ENCODE measurements at regions not wholly inside any gene's neighbourhood (a gene's known extent, or its start where the extent isn't known, plus 50 kb on each side); places are given as distances from the start of the nearest gene placed in this dataset.

DNA sequence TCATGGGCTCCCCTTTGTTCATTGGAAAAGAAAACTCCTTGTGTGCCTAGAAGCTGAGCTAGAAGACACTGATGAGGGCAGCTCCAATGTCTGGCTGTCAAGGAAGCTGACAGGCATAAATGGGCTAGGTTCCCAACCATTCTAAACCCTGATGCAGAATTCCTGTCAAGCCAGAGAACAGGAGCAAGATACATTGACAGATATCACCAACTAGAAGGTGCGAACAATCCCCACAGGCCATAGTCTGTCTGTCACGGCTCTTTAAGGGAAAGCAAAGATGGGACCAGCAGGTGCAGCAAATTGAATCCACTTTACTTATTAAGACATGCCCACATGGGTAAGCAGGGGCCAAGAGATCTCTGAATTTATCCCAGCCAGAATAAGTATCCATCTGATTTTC is 617.9 kb upstream of the POT1 start:
- no peak for TF ChIP-seq TAF1 (IDR thresholded peaks at IDR 0.05; ENCODE audit: borderline replicate concordance, low read depth, low read length)
- TF ChIP-seq POLR2AphosphoS5 (IDR thresholded peaks at IDR 0.05; ENCODE audit: low read depth, low read length): no peak
- TF ChIP-seq POLR2A (IDR thresholded peaks at IDR 0.05; ENCODE audit: low read depth, low read length): no peak
- DNase-seq (ENCODE audit: insufficient read length) (no peak), FAIRE-seq (no peak)

DNA sequence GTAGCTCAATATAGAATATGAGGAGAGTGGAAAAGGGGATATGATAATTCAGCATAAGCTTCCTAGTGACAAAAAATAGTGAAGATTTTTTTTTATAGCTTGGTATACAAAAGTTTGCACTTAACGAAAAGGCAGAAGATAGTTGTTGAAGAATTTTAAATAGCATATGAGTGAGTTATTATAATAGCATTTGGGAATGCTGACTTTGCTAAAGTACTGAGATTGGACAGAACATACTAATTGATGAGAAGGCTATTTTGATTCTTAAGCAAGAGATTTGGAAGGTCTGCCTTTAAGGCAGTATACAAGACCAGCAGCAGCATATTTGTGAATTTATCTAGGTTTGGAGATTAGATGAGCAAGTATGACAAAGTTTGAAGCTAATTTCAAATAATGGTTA is 600.9 kb upstream of the POT1 start:
- DNase-seq (ENCODE audit: insufficient read length) (no peak), FAIRE-seq (no peak)
- TF ChIP-seq TAF1 (IDR thresholded peaks at IDR 0.05; ENCODE audit: borderline replicate concordance, low read depth, low read length): no peak

DNA sequence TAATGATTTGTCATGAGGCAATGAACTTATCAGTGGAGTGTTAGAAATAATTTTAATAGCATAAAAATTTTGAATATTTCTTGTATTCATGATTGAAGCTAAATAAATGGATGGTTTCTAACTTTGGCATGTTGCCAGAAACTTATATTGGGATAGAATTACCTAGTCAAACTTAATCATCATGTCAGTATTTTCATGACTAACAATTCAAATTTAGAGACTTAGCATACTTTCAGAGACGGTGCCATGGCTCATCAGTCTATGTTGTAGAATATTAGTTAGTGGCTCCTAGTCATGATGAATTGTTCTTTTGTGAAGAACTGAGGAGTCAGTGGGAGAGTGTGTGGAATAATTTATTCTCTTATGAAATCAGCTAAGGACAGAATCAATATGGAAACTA is 599.6 kb upstream of the POT1 start:
- no peak for TF ChIP-seq POLR2AphosphoS5 (IDR thresholded peaks at IDR 0.05; ENCODE audit: low read depth, low read length)
- TF ChIP-seq POLR2A (IDR thresholded peaks at IDR 0.05; ENCODE audit: low read depth, low read length): no peak
- TF ChIP-seq TAF1 (IDR thresholded peaks at IDR 0.05; ENCODE audit: borderline replicate concordance, low read depth, low read length): no peak
- no peak for DNase-seq (ENCODE audit: insufficient read length)
- no peak for FAIRE-seq

DNA sequence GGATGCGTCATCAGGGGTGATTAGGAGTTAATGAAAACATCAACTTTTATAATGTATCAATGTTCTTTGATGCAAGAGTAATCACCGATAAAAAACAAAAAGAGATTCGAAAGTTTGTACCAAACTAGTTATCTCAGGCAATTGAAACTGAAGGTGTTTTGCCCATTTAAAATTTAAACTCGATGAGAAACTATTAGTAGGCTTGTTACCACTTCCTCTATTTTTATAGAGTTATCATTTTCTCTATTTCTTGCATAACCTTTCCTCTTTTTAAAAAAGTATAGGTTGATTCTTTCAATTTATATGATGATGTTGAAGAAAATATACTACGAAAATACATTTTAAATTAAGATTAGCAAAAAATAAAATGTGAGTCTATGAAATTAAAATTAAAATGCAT is 597.3 kb upstream of the POT1 start:
- no peak for TF ChIP-seq POLR2AphosphoS5 (IDR thresholded peaks at IDR 0.05; ENCODE audit: low read depth, low read length)
- TF ChIP-seq TAF1 (IDR thresholded peaks at IDR 0.05; ENCODE audit: borderline replicate concordance, low read depth, low read length): no peak
- no peak for TF ChIP-seq POLR2A (IDR thresholded peaks at IDR 0.05; ENCODE audit: low read depth, low read length)
- FAIRE-seq (no peak), DNase-seq (ENCODE audit: insufficient read length) (no peak)

DNA sequence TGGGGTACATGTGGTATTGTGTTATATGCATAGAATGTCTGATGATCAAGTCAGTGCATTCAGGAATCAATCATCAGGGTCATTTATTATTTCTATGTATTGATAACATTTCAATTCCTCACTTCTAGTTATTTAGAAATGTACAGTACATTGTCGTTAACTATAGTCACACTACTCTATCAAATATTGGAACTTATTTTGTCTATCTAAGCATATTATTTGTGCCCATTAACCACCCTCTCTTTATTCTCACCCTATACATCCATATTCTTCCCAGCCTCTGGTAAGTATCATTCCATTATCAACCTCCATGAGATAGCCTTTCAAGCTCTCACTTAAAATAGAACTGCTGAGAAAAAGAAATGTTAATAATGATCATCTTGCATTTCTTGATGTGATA is 596.5 kb upstream of the POT1 start:
- TF ChIP-seq POLR2A (IDR thresholded peaks at IDR 0.05; ENCODE audit: low read depth, low read length) (no peak), POLR2AphosphoS5 (IDR thresholded peaks at IDR 0.05; ENCODE audit: low read depth, low read length) (no peak), TAF1 (IDR thresholded peaks at IDR 0.05; ENCODE audit: borderline replicate concordance, low read depth, low read length) (no peak)
- DNase-seq (ENCODE audit: insufficient read length) (no peak), FAIRE-seq (no peak)

DNA sequence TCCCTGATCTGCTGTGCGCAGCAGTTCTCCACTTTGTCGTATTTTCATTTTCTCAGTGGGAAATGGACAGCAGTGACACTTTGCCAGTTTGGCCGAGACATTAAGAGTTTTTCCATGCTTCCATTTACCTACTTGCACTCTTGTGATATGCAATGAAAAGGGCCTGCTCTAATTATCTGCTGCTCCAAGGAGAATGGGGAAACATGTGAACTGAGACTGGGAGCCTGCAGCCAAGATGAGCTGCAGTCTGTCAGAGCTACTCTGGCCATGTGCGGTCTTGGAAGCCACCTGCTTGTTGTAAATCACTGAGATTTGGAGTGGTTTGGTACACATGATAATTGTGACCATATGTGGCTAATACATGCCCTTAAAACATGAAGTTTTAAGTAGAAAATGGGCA is 586.6 kb upstream of the POT1 start:
- no peak for DNase-seq (ENCODE audit: insufficient read length)
- no peak for TF ChIP-seq POLR2AphosphoS5 (IDR thresholded peaks at IDR 0.05; ENCODE audit: low read depth, low read length)
- TF ChIP-seq POLR2A (IDR thresholded peaks at IDR 0.05; ENCODE audit: low read depth, low read length): no peak
- no peak for TF ChIP-seq TAF1 (IDR thresholded peaks at IDR 0.05; ENCODE audit: borderline replicate concordance, low read depth, low read length)
- no peak for FAIRE-seq

DNA sequence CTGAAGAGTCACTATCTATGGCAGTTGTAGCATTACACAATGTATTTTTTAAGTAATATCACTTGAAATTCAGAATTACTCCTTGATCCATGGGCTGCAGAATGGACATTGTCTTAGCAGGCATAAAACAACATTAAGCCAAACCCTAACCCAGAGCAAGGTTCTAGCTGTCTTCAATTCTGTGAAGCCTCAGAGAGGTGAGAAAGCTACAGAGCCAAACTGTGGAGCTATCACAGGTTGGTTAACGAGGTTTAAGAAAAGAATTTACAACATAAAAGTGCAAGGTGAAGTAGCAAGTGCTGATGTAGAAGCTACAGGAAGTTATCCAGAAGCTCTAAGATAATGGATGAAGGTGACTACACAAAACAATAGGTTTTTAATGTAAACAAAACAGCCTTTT is 582.7 kb upstream of the POT1 start:
- TF ChIP-seq POLR2AphosphoS5 (IDR thresholded peaks at IDR 0.05; ENCODE audit: low read depth, low read length): no peak
- no peak for TF ChIP-seq TAF1 (IDR thresholded peaks at IDR 0.05; ENCODE audit: borderline replicate concordance, low read depth, low read length)
- no peak for DNase-seq (ENCODE audit: insufficient read length)
- FAIRE-seq: no peak

DNA sequence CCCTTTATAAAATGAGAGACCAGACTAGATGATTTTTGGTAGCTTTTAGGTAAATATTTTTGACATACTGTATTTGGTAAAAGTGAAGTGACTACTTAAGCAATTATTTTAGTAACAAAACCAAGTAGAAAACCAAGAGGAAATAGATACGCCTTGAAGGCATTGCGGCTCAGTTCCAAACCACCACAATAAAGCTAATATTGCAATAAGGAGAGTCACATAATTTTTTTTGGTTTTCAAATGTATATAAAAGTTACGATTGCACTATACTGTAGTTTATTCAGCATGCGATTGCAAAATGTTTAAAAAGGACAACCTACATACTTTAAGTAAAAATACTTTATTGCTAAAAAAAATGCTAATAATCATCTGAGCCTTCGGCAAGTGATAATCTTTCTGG is 581.7 kb upstream of the POT1 start:
- no peak for FAIRE-seq
- TF ChIP-seq TAF1 (IDR thresholded peaks at IDR 0.05; ENCODE audit: borderline replicate concordance, low read depth, low read length): no peak
- no peak for TF ChIP-seq POLR2A (IDR thresholded peaks at IDR 0.05; ENCODE audit: low read depth, low read length)
- no peak for TF ChIP-seq POLR2AphosphoS5 (IDR thresholded peaks at IDR 0.05; ENCODE audit: low read depth, low read length)

DNA sequence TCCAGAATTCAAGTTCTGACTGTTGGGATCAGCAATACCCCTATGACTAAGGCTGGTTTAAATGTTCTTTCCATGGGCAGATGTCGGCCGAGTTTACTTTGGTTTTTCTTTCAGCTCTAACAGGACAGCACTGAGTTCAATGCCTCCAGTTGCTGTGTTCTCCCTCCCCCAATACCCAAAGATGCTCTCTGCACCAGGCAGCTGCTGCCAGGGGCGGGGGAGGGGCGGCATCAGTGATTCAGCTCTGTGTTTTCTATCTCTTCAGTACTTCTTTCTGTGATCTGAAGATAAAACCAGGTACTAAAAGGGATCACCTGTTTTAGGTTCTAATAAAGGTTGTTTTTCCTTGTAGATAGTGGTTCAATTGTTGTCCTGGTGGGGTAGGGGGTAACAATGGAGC is 576.7 kb upstream of the POT1 start:
- TF ChIP-seq POLR2AphosphoS5 (IDR thresholded peaks at IDR 0.05; ENCODE audit: low read depth, low read length) (no peak), TAF1 (IDR thresholded peaks at IDR 0.05; ENCODE audit: borderline replicate concordance, low read depth, low read length) (no peak), POLR2A (IDR thresholded peaks at IDR 0.05; ENCODE audit: low read depth, low read length) (no peak)
- no peak for DNase-seq (ENCODE audit: insufficient read length)
- no peak for FAIRE-seq

More for the DNA sequence above, 581.7 kb upstream of the POT1 start:
- DNase-seq (ENCODE audit: insufficient read length): no peak

DNA sequence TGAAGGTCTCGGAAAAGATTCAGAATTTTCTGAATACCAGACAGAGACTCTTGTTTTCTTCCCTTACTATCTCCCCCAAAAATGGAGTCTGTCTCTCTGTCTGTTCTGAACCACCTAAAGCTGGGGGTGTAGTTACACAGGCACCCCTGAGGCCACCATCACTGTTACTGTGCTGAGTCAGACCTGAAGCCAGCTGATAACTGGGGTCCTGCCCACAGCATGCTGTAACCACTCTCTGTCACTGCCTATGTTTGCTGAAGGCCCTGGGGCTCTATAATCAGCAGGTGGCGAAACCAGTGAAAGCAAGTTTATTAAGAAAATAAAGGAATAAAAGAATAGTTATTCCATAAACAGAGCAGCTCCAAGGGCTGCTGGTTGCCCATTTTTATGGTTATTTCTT is 575.2 kb upstream of the POT1 start:
- no peak for DNase-seq (ENCODE audit: insufficient read length)
- TF ChIP-seq POLR2A (IDR thresholded peaks at IDR 0.05; ENCODE audit: low read depth, low read length) (no peak), POLR2AphosphoS5 (IDR thresholded peaks at IDR 0.05; ENCODE audit: low read depth, low read length) (no peak), TAF1 (IDR thresholded peaks at IDR 0.05; ENCODE audit: borderline replicate concordance, low read depth, low read length) (no peak)
- FAIRE-seq: no peak

DNA sequence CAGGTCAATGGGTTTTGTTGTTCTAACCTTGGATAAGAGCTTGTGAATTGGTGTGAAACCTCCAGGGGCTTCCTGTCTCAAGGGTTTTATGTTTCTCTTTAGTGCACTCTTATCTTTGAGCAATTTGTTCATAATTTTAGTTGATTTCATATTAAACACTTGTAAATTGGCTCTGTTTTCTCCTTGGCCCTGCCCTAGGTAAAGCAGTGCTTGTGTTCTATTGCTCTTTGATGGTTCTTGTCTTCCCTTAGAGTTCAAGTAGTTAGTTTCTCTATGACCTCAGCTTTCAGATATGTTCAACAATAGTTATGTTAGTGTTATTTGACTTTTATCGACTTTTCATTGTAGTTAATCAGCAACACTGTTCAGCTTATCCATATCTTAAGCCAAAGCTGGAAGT is 566.4 kb upstream of the POT1 start:
- no peak for DNase-seq (ENCODE audit: insufficient read length)
- TF ChIP-seq POLR2A (IDR thresholded peaks at IDR 0.05; ENCODE audit: low read depth, low read length): no peak
- no peak for TF ChIP-seq TAF1 (IDR thresholded peaks at IDR 0.05; ENCODE audit: borderline replicate concordance, low read depth, low read length)
- no peak for TF ChIP-seq POLR2AphosphoS5 (IDR thresholded peaks at IDR 0.05; ENCODE audit: low read depth, low read length)
- no peak for FAIRE-seq

DNA sequence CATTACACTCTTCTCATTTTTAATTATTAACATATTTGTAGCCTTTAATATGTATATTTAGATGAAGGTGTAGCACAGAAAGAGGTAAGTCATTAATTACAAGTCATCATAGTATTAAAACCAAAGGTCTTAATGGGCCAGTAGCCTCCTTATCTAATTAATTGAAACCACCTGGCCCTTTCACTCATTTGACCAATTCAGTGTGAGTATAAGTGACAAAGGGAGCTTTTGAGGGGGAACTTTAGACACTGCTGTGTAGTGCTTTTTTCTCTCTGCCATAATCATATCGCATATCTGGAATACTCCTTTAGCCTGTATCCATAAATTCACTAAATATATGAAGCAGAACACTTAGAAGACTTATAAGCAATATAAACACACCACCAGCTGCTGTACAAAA is 562.9 kb upstream of the POT1 start:
- DNase-seq (ENCODE audit: insufficient read length) (no peak), FAIRE-seq (no peak)
- TF ChIP-seq TAF1 (IDR thresholded peaks at IDR 0.05; ENCODE audit: borderline replicate concordance, low read depth, low read length) (no peak), POLR2AphosphoS5 (IDR thresholded peaks at IDR 0.05; ENCODE audit: low read depth, low read length) (no peak), POLR2A (IDR thresholded peaks at IDR 0.05; ENCODE audit: low read depth, low read length) (no peak)

DNA sequence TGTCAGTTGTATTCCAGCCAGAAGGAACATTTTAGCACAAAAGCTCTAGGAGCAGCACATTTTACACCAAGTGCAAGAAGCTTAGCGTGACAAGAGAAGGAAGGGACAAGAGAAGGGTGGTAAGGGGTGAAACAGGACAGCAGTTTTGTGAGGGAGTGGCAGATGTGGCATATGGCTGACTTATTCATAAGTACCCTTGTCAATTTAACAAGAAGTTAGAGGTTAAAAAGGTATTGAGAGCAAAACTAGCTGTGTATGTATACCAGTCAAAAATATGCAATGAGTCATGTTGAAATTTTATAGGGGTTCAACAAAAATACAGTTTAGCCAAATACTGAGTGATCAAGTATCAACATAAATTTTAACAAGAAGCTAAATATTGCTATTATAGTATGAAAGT is 561.5 kb upstream of the POT1 start:
- DNase-seq (ENCODE audit: insufficient read length): no peak
- TF ChIP-seq POLR2AphosphoS5 (IDR thresholded peaks at IDR 0.05; ENCODE audit: low read depth, low read length) (no peak), TAF1 (IDR thresholded peaks at IDR 0.05; ENCODE audit: borderline replicate concordance, low read depth, low read length) (no peak), POLR2A (IDR thresholded peaks at IDR 0.05; ENCODE audit: low read depth, low read length) (no peak)
- no peak for FAIRE-seq
